ENCODE measurements at regions not wholly inside any gene's neighbourhood (a gene's known extent, or its start where the extent isn't known, plus 50 kb on each side); places are given as distances from the start of the nearest gene placed in this dataset.

- Histone ChIP-seq H3K4me3 (ENCODE audit: low read depth, low read length) (no peak overlapping the region), H3K36me3 (ENCODE audit: control insufficient read depth, insufficient read depth, low read length) (no peaks in the 10 kb centered on the region), H3K27me3 (ENCODE audit: control insufficient read depth, insufficient read depth, low read length) (no peaks in the 10 kb centered on the region)
- CTCF ChIA-PET: no interaction called here
- POLR2A ChIA-PET: no interaction called here
- no peak for DNase-seq (ENCODE audit: low read depth)
- TF ChIP-seq CTCF (IDR thresholded peaks at IDR 0.05; ENCODE audit: insufficient read depth, low read depth, low read length): no peak
These were observed 136.1 kb downstream of the PAPOLA start for GRCh38 chr14:96638041-96638855.

GRCh38 chr14:96639550-96639949 lies 137.4 kb downstream of the PAPOLA start:
- Histone ChIP-seq H3K4me3 (ENCODE audit: low read depth, low read length) (no peak overlapping the region), H3K27me3 (ENCODE audit: control insufficient read depth, insufficient read depth, low read length) (no peaks in the 10 kb centered on the region), H3K36me3 (ENCODE audit: control insufficient read depth, insufficient read depth, low read length) (no peaks in the 10 kb centered on the region)
- POLR2A ChIA-PET: interaction anchor here (0.6 to 0.7 kb wide), 2 partner anchors 112 to 370 kb away, joined by 3 read pairs; no protein-coding TSS in a partner anchor
- CTCF ChIA-PET: no interaction called here
- DNase-seq (ENCODE audit: low read depth): no peak
- TF ChIP-seq CTCF (IDR thresholded peaks at IDR 0.05; ENCODE audit: insufficient read depth, low read depth, low read length): no peak

- H3K27me3 ChIP-seq (ENCODE audit: control insufficient read depth, insufficient read depth, low read length): no peaks in the 10 kb centered on the region
- POLR2A ChIA-PET: no interaction called here
- CTCF ChIA-PET: no interaction called here
- no peak overlapping the region for H3K4me3 ChIP-seq (ENCODE audit: low read depth, low read length)
- TF ChIP-seq CTCF (IDR thresholded peaks at IDR 0.05; ENCODE audit: insufficient read depth, low read depth, low read length): no peak
- no peaks in the 10 kb centered on the region for H3K36me3 ChIP-seq (ENCODE audit: control insufficient read depth, insufficient read depth, low read length)
- DNase-seq (ENCODE audit: low read depth): no peak
These were observed 146.5 kb downstream of the PAPOLA start for GRCh38 chr14:96648506-96649326.

- no peak overlapping the region for H3K4me3 ChIP-seq (ENCODE audit: low read depth, low read length)
- no peaks in the 10 kb centered on the region for H3K36me3 ChIP-seq (ENCODE audit: control insufficient read depth, insufficient read depth, low read length)
- no peak for DNase-seq (ENCODE audit: low read depth)
- ChIA-PET CTCF (no interaction called here), POLR2A (no interaction called here)
- no peak for TF ChIP-seq CTCF (IDR thresholded peaks at IDR 0.05; ENCODE audit: insufficient read depth, low read depth, low read length)
- no peaks in the 10 kb centered on the region for H3K27me3 ChIP-seq (ENCODE audit: control insufficient read depth, insufficient read depth, low read length)
These were observed 147.1 kb downstream of the PAPOLA start for GRCh38 chr14:96649327-96649601.

DNA sequence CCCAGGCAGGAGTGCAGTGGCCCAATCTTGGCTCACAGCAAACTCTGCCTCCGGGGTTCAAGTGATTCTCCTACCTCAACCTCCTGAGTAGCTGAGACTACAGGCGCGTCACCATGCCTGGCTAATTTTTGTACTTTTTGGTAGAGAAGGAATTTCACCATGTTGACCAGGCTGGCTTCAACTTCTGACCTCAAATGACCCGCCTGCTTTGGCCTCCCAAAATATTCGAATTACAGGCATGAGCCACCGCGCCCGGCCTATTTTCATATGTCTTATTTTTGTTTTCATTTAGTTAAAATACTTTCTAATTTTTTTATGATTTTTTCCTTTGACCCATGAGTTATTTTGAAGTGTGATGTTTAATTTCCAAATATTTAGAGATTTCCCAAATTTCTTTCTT lies 143.6 kb upstream of the VRK1 start:
- POLR2A ChIA-PET: no interaction called here
- Histone ChIP-seq H3K27me3 (ENCODE audit: control insufficient read depth, insufficient read depth, low read length) (no peaks in the 10 kb centered on the region), H3K4me3 (ENCODE audit: low read depth, low read length) (no peak overlapping the region), H3K36me3 (ENCODE audit: control insufficient read depth, insufficient read depth, low read length) (no peaks in the 10 kb centered on the region)
- DNase-seq (ENCODE audit: low read depth): no peak
- CTCF ChIA-PET: no interaction called here
- TF ChIP-seq CTCF (IDR thresholded peaks at IDR 0.05; ENCODE audit: insufficient read depth, low read depth, low read length): no peak

Measured in BJ (cell line).